ENCODE measurements at regions not wholly inside any gene's neighbourhood (a gene's known extent, or its start where the extent isn't known, plus 50 kb on each side); places are given as distances from the start of the nearest gene placed in this dataset.

DNA sequence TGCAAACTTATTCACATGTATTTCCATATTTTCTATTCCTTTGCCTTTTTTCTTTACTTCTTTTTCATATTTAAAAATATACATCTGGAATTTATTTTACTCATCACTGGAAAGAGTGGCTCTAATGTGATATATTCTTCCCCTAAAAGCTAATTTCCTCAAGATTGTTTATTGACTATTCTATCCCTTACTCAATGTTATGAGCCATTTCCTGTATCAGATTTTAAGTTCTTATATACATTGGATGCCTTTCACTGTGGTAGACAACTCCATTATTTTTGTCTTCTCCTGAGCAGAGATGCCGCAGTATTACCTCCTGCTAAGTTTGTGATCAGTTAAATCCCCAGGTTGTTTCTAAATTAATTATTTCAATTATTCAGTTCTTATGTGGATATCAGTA, 418.4 kb upstream of the JAG1 start:
- TF ChIP-seq, protein P1, sequence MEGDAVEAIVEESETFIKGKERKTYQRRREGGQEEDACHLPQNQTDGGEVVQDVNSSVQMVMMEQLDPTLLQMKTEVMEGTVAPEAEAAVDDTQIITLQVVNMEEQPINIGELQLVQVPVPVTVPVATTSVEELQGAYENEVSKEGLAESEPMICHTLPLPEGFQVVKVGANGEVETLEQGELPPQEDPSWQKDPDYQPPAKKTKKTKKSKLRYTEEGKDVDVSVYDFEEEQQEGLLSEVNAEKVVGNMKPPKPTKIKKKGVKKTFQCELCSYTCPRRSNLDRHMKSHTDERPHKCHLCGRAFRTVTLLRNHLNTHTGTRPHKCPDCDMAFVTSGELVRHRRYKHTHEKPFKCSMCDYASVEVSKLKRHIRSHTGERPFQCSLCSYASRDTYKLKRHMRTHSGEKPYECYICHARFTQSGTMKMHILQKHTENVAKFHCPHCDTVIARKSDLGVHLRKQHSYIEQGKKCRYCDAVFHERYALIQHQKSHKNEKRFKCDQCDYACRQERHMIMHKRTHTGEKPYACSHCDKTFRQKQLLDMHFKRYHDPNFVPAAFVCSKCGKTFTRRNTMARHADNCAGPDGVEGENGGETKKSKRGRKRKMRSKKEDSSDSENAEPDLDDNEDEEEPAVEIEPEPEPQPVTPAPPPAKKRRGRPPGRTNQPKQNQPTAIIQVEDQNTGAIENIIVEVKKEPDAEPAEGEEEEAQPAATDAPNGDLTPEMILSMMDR (IDR thresholded peaks at IDR 0.05), result no peak
- TF ChIP-seq POLR2A (IDR thresholded peaks at IDR 0.05), result no peak

Data from lower leg skin (tissue), 3 donors.